ENCODE measurements at regions not wholly inside any gene's neighbourhood (a gene's known extent, or its start where the extent isn't known, plus 50 kb on each side); places are given as distances from the start of the nearest gene placed in this dataset.
A peak's percentile ranks its signal among the peaks of the same experiment; 100 is the strongest.
"Not testable (repeated sequence)": the region's sequence is repeated elsewhere in the genome, so short reads cannot be mapped to it uniquely, and the experiment has no call there.

- DNase-seq (ENCODE audit: low read depth, low spot score): no peak
Measured at GRCh38 chr9:105103776-105104175, 140.7 kb upstream of the SLC44A1 start.

DNA sequence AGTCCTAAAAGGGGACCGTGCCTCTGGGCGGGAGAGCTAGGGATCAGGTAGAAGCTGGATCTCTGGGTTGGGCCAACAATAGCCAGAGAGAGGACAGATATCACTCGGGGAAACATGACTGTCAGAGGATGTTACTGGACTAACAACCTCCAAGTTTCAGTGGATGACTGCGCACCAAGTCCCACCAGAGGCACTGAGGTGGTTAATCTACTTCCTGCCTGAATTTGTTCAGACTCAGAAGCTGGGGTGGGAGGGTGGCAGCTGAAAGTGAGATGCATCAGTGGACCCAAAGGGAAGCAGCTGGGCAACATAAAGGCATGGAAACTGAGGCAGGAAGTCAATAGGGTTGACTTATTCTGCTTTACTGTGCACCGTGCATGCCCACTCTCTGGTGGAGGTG is 130.1 kb upstream of the SLC44A1 start:
- DNase-seq (ENCODE audit: low read depth, low spot score): no peak

- DNase-seq (ENCODE audit: low read depth, low spot score): no peak
Measured at GRCh38 chr9:105114964-105115728, 129.3 kb upstream of the SLC44A1 start.

DNA sequence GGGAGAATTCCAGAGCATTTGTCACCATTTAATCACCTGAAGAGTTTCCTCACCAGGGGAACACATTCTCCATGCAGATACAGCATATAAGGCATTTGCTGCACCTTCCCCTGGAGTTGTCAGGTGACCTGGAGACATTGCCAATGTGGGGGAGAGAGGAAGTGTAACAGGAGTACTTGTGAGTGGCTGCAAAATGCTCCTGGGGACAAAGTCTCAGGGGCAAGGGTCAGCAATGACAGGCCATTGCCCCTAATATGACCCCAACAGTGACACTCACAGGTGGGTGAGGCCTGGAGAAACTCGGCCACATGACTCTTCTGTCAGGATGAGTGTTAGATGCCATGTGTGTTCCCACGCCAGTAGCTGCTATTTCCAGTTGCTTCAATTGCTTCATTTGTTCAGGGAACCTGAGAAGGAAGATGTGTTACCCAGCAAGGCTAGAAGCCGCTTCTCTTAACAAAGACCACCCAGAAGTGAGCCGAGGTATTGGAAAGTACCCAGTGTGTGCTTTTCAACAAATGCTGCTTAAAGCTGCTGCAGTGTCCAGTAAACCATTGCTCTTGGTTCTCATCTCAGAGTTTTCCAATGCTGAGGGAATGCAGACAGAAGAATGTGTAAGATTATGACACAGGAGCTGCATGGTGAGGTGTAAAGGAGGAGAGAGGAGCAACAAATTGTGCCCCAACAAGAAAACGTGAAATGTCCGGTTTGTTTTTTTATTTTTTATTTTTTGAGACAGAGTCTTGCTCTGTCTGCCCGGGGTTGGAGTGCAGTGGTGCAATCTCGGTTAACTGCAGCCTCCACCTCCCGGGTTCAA is 128.2 kb upstream of the SLC44A1 start:
- no peak for DNase-seq (ENCODE audit: low read depth, low spot score)

GRCh38 chr9:105117234-105117633 is 127.2 kb upstream of the SLC44A1 start:
- no peak for DNase-seq (ENCODE audit: low read depth, low spot score)

GRCh38 chr9:105118636-105119035 is 125.8 kb upstream of the SLC44A1 start:
- DNase-seq (ENCODE audit: low read depth, low spot score): no peak

- DNase-seq (ENCODE audit: low read depth, low spot score): no peak
Measured at GRCh38 chr9:105119156-105119555, 125.3 kb upstream of the SLC44A1 start.

DNA sequence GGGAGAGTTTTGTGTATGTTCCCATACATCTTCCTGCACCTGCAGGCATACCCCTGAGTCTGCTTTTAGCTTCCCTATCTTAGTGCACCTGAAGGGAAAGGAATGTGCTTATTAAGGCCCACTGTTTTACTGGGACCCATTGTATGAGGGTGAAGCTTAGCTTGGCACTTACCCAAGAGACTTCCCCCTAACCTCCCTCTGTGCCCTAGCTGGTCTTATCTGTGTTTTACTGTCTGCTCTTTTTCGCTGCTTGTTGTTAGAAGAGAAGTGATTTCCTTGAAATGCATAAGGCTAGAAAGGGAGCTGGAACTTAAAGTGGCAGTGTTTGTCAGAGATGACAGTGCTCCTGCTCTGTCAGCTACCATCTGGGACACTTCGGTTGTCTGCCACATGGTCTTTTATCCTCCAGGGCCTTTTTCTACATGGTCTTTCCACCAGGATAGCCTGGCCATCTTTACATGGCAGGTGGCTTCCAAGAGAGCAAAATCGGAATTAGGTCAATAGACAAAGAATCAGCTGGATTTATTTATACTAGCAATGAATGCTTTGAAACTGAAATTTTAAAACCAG is 122.5 kb upstream of the SLC44A1 start:
- DNase-seq (ENCODE audit: low read depth, low spot score): no peak

GRCh38 chr9:105124598-105124997 is 119.9 kb upstream of the SLC44A1 start:
- not testable (repeated sequence) for DNase-seq (ENCODE audit: low read depth, low spot score)

DNA sequence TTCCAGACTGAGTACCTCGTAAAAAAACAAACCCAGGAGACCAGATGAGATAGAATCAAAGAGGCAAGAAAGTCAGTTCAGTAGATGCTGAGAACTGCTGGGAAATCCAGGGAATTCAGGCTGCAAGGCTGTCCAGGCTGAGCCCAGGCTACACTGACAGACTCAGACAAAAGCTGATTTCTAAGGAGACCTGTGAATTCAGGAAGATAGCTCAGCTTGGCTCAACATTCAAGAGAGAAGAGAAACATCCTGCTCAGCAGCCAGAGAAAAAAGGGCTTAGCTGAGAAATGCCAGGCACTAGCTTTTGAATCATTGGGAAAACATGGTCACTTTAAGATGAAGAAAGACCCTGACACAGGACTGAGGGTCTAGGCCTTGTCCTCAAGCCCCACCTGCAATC is 118.2 kb upstream of the SLC44A1 start:
- DNase-seq (ENCODE audit: low read depth, low spot score): no peak

DNA sequence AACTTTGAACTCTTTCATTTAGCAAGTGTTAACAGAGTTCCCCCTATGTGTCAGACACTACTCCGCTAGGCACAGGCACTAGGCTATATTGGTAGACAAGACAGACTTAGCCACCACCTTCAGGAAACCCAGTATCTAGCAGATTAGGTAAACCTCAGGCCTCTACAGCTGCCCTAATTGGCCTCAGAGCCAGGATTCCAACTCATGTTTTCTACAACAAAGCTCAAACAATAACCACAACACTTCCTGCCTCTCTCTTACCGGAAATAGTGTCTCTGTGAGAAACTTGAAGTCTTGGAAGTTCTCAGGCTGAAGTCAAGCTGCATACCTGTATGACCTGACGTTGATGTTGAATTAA is 116.6 kb upstream of the SLC44A1 start:
- no peak for DNase-seq (ENCODE audit: low read depth, low spot score)

DNA sequence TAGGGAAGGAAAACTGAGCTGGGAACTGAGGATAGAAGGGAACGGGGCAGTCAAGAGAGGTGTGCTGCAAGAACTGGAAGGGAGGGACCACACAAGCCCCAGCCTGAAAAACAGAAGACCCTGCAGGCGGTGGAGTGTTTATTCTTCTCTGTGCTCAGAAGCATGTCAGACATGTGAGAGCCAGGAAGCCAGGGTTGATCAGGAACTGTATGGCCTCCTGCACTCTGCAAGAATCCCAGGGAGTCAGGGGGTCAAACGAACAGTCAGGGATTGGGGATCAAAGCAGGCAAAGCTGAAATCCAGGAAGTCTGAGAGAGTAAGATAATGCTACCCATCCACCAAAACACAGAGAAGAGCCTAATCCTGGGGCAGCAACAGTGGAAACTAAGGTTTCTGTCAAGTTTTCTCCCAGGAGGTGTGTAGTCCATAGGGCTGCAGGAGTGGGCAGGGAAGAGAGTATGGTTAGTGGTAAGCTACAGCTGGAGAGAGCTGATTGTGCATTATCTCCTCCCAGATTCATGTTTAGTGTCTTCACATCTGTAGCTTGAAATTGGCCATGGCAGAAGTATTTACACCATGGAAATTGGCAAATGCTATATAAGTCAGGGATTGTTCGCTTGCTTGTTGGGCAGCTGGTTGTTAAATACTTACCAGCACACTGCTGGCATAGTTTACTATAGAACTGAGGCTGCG is 115.4 kb upstream of the SLC44A1 start:
- no peak for DNase-seq (ENCODE audit: low read depth, low spot score)

DNA sequence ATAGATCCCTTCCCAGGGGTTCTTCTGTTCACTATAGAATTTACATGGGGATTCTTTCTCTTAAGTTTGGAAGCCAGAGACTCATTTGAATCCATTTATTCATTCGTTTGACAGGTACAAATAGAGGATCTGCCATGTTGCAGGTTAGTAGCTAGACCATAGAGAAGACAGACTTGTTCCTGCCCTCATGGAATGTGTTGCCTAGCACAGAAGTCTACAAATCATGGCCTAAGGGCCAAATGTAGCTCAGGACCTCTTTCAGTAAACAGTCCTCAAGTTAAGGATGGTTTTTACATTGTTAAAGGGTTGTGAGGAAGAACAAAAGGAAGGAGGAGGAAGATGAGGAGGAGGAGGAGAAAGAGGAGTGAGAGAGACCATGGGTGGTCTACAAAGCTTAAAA is 114.7 kb upstream of the SLC44A1 start:
- DNase-seq (ENCODE audit: low read depth, low spot score): no peak

DNA sequence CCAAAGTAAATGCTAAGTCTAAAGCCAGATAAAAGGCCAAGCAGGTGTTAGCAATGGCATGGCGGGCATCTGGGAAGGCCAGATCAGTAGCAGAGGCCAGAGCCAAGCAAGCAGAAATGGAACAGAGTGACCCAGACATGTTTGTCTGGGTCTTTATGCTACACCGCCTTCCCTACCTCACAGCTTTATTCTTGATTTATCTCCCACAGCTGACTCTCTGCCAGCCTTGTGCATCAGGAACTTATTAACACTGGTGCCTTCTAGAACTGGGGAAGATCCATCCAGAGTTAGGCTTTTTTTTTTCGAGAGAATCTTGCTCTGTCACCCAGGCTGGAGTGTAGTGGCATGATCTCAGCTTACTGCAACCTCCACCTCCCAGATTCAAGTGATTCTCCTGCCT is 112.5 kb upstream of the SLC44A1 start:
- no peak for DNase-seq (ENCODE audit: low read depth, low spot score)

DNA sequence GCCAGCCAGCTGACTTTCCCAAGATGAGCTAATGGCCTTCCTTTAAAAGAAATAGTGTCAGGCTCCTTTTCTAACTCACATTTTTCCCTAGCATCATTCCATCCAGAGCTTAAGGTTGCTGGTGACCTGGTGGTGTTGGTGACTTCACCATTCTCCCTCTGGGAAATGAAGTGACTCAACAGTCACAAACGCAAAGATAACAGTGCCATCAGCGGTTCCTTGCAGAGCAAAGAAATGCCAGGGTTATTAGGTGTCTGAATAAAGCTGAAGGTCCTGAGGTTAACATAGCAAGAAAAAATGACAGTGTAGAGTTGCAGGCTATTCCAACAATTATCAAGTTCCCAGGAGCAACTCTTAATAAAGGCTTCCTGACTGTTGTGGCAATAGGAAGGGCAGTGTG is 111.8 kb upstream of the SLC44A1 start:
- no peak for DNase-seq (ENCODE audit: low read depth, low spot score)

DNA sequence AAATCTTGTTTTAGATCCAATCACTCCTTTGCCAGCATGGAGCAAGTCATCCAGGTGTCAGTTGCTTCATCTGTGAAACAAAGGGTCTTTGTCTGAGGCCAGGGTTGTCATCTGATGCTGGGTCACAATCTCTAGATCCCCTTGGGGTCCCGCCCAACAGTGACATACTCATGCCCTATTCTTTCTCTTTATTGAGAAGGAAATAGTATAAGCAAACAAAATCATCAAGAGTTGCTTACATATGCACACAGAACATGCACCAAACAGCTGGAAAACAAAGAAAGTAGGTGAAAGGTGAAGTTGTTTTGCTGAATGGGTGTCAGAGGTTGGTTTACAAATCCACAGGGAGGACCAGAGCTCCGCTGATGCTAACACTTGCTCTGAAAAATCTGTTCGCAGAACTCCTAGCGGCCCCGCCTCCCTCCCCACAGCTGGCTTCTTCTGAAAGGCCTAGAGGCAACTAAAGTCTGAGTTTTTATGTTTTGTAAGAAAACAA is 106.1 kb upstream of the SLC44A1 start:
- DNase-seq (ENCODE audit: low read depth, low spot score): peak; percentile 98

GRCh38 chr9:105141146-105141975 is 103.1 kb upstream of the SLC44A1 start:
- no peak for DNase-seq (ENCODE audit: low read depth, low spot score)

GRCh38 chr9:105141976-105142250 is 102.5 kb upstream of the SLC44A1 start:
- no peak for DNase-seq (ENCODE audit: low read depth, low spot score)

- no peak for DNase-seq (ENCODE audit: low read depth, low spot score)
Measured at GRCh38 chr9:105142406-105143135, 101.9 kb upstream of the SLC44A1 start.

DNA sequence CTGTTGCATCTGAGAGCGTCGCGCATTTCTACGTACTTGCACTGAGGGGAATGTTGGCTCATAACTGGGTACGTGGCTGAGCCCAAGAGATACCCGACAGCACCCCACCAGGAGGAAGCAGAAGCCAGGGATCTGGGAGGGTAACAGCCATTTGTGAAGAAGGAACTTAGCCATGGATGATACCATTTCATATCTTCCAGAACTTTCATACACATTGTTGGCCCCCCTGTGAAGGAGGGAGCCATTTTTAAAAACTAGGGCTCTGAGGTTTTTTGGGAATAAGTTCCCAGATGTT is 101.4 kb upstream of the SLC44A1 start:
- no peak for DNase-seq (ENCODE audit: low read depth, low spot score)

DNA sequence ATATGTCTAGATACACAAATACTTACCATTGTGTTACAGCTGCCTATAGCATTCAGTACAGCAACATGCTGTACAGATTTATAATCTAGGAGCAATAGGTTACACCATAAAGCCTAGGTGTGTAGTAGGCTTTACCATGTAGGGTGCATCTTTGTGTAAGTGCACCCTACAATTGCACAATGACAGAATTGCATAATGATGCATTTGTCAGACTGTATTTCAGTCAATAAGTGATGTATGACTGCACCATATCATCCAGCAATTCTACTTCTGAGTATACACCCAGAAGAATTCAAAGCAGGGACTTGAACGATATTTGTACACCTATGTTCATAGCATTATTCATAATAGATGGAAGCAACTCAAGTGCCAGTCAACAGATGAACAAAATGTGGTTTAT is 100.4 kb upstream of the SLC44A1 start:
- DNase-seq (ENCODE audit: low read depth, low spot score): no peak
